WI38 (cell line): ENCODE measurements at regions not wholly inside any gene's neighbourhood (a gene's known extent, or its start where the extent isn't known, plus 50 kb on each side); places are given as distances from the start of the nearest gene placed in this dataset.

Experiments used
- H3K4me3 ChIP-seq: 2 replicates; pipeline ENCODE4 v1.5.1; 2011; ENCODE audit warnings: low read depth, mild to moderate bottlenecking, control low read depth, low read length
- CTCF ChIP-seq: IDR thresholded peaks from 2 replicates; pipeline ENCODE4 v1.5.1; 2012; ENCODE audit warnings: low read depth, mild to moderate bottlenecking, control low read depth, low read length

- H3K4me3 ChIP-seq: no peak overlapping the region
- no peak for TF ChIP-seq CTCF
Measured at GRCh38 chr2:147031897-147032296, 812.9 kb upstream of the ACVR2A start.

GRCh38 chr2:147030966-147031720, 813.7 kb upstream of the ACVR2A start:
- H3K4me3 ChIP-seq: no peak overlapping the region
- no peak for TF ChIP-seq CTCF

- no peak overlapping the region for H3K4me3 ChIP-seq
- no peak for TF ChIP-seq CTCF
Measured at GRCh38 chr2:147027436-147027835, 817.4 kb upstream of the ACVR2A start.

- no peak overlapping the region for H3K4me3 ChIP-seq
Measured at GRCh38 chr2:147026664-147027295, 818.0 kb upstream of the ACVR2A start.

GRCh38 chr2:147025646-147026585, 818.9 kb upstream of the ACVR2A start:
- H3K4me3 ChIP-seq: no peak overlapping the region
- no peak for TF ChIP-seq CTCF

More at GRCh38 chr2:147026664-147027295, 818.0 kb upstream of the ACVR2A start:
- no peak for TF ChIP-seq CTCF

- H3K4me3 ChIP-seq: no peak overlapping the region
- no peak for TF ChIP-seq CTCF
Measured at GRCh38 chr2:147019311-147019710, 825.5 kb upstream of the ACVR2A start.
